Calu3 (cell line): ENCODE measurements at regions not wholly inside any gene's neighbourhood (a gene's known extent, or its start where the extent isn't known, plus 50 kb on each side); places are given as distances from the start of the nearest gene placed in this dataset.
A peak's percentile ranks its signal among the peaks of the same experiment; 100 is the strongest.

Experiments used
- BruUV-seq: library from RNA; stranded (reverse); fragments of 400-500 nt; replicated peaks from 2 replicates; lab custom pipeline; 2021; lab: Mats Ljungman, UMichigan
- CTCF ChIA-PET: fragments of 300-600 bp; sonication (Branson Sonifier 250); formaldehyde crosslinking; loops from one replicate; lab custom pipeline; 2022; ENCODE audit warnings: antibody characterized with exemption; lab: Charles Lee
- DNase-seq: peaks from one replicate; pipeline ENCODE4 v3.0.0; 2022
- H3K27ac Mint-ChIP-seq: one replicate; pipeline ENCODE4 v1.8.0; 2022; ENCODE audit warnings: mixed read lengths; ENCODE audit not compliant: unreplicated experiment
- H3K27me3 Mint-ChIP-seq: one replicate; pipeline ENCODE4 v1.8.0; 2022; ENCODE audit warnings: mixed read lengths; ENCODE audit not compliant: unreplicated experiment
- H3K36me3 Mint-ChIP-seq: one replicate; pipeline ENCODE4 v1.8.0; 2022; ENCODE audit warnings: mild to moderate bottlenecking, moderate library complexity, mixed read lengths; ENCODE audit not compliant: insufficient read depth, unreplicated experiment
- H3K4me1 Mint-ChIP-seq: one replicate; pipeline ENCODE4 v1.8.0; 2022; ENCODE audit warnings: mild to moderate bottlenecking, low read depth, mixed read lengths; ENCODE audit not compliant: unreplicated experiment
- H3K4me3 Mint-ChIP-seq: one replicate; pipeline ENCODE4 v1.8.0; 2022; ENCODE audit warnings: mild to moderate bottlenecking, low read depth, moderate library complexity, mixed read lengths; ENCODE audit not compliant: unreplicated experiment
- H3K9me3 Mint-ChIP-seq: one replicate; pipeline ENCODE4 v1.8.0; 2022; ENCODE audit warnings: low read depth, mixed read lengths; ENCODE audit not compliant: unreplicated experiment
- intact Hi-C: fragments of 100-400 bp; cut with micrococcal nuclease; formaldehyde crosslinking; loops from one replicate; pipeline ENCODE4 v1.10.0; 2022; ENCODE audit not compliant: unreplicated experiment
- TF ChIP-seq, protein P1 (sequence below): fragments of 200-600 bp; IDR thresholded peaks from one replicate; pipeline ENCODE4 v1.8.0; 2022; ENCODE audit warnings: antibody characterized with exemption; ENCODE audit not compliant: unreplicated experiment

DNA sequence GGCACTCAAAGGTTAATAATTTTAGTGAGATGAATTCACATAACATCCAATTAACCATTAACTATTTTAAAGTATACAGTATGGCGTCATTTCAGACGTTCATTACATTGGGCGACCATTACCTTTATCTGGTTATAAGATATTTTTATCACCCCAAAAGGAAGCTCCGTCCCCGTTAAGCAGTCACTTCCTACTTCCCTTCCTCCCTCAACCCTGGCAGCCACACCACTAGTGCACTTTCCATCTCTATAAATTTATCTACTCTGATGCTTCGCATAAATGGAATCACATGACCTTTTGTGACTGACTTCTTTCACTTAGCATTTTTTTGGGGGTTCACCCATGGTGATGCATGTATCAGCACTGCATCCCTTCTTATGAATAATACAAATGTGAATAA is 168.3 kb upstream of the PUM3 start:
- Mint-ChIP-seq H3K36me3 (no peaks in the 10 kb centered on the region), H3K4me3 (no peak overlapping the region), H3K27me3 (no peaks in the 10 kb centered on the region), H3K4me1 (peaks cover 14% of the 10 kb centered on the region), H3K27ac (no peak overlapping the region), H3K9me3 (peaks cover 4% of the 10 kb centered on the region)
- CTCF ChIA-PET = no interaction called here
- BruUV-seq = no TSS peak
- TF ChIP-seq, protein P1, sequence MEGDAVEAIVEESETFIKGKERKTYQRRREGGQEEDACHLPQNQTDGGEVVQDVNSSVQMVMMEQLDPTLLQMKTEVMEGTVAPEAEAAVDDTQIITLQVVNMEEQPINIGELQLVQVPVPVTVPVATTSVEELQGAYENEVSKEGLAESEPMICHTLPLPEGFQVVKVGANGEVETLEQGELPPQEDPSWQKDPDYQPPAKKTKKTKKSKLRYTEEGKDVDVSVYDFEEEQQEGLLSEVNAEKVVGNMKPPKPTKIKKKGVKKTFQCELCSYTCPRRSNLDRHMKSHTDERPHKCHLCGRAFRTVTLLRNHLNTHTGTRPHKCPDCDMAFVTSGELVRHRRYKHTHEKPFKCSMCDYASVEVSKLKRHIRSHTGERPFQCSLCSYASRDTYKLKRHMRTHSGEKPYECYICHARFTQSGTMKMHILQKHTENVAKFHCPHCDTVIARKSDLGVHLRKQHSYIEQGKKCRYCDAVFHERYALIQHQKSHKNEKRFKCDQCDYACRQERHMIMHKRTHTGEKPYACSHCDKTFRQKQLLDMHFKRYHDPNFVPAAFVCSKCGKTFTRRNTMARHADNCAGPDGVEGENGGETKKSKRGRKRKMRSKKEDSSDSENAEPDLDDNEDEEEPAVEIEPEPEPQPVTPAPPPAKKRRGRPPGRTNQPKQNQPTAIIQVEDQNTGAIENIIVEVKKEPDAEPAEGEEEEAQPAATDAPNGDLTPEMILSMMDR = no peak
- no peak for DNase-seq
- intact Hi-C loops = no loop called here

DNA sequence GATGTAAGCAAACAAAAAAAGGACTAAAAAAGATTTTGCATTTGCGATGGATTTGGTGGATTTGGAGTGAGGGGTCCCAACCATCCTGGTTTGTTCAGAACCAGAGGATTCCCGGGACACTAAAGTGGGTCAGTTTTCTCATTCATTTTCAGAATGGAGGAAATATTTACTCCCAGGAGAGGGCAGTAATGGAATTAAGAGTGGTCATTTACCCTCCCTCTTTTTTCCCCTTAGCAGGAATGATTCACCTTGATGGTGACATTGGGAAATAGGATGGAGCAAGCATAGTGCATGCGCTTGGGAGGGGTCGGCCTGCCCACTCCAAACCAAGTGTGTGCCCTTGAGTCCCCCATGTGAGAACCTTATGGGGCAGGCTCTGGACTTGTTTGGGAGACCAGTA is 164.2 kb upstream of the PUM3 start:
- CTCF ChIA-PET = no interaction called here
- Mint-ChIP-seq H3K4me3 (no peak overlapping the region), H3K9me3 (peaks cover 4% of the 10 kb centered on the region), H3K27me3 (no peaks in the 10 kb centered on the region), H3K4me1 (peaks cover 20% of the 10 kb centered on the region), H3K36me3 (no peaks in the 10 kb centered on the region), H3K27ac (no peak overlapping the region)
- no peak for DNase-seq
- no TSS peak for BruUV-seq
- TF ChIP-seq, protein P1 = no peak
- intact Hi-C loops = no loop called here

DNA sequence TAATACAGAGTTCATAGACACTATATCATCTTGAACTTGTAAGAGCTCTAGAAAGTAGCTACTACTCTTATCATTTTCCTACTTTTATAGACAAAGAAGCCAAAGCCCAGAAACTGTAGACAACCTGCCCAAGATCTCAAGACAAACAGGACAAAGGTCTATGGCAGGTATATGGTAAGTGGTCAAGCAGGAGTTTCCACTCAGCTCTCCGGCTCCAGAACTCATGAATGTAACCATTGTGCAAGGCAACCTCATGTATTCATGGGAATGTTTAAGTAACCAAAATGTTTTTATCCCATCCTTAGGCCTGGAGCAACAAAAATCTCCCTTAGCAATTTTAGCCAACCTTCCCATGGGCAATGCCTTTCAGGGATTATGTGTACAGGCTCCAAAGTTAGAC is 163.4 kb upstream of the PUM3 start:
- Mint-ChIP-seq H3K36me3 (no peaks in the 10 kb centered on the region), H3K27me3 (no peaks in the 10 kb centered on the region), H3K4me3 (no peak overlapping the region), H3K9me3 (peaks cover 4% of the 10 kb centered on the region), H3K4me1 (peaks cover 20% of the 10 kb centered on the region), H3K27ac (no peak overlapping the region)
- TF ChIP-seq, protein P1 = no peak
- peak; percentile 44 for DNase-seq
- intact Hi-C loops = no loop called here
- no TSS peak for BruUV-seq
- CTCF ChIA-PET = no interaction called here

GRCh38 chr9:3006851-3007250 is 163.0 kb upstream of the PUM3 start:
- intact Hi-C loops = no loop called here
- Mint-ChIP-seq H3K36me3 (no peaks in the 10 kb centered on the region), H3K4me3 (no peak overlapping the region), H3K4me1 (peaks cover 20% of the 10 kb centered on the region), H3K27ac (no peak overlapping the region), H3K9me3 (peaks cover 4% of the 10 kb centered on the region), H3K27me3 (no peaks in the 10 kb centered on the region)
- DNase-seq = no peak
- CTCF ChIA-PET = no interaction called here
- no TSS peak for BruUV-seq
- TF ChIP-seq, protein P1 = no peak
